Activated B cell treated with CpG ODN at 0.5 μM for 24 hours (primary cell): ENCODE measurements at regions not wholly inside any gene's neighbourhood (a gene's known extent, or its start where the extent isn't known, plus 50 kb on each side); places are given as distances from the start of the nearest gene placed in this dataset.

Experiments
- ATAC-seq: fragments of 200-7000 bp; cut with Tn5 transposase; one replicate; pipeline ENCODE4 v1.10.0; 2021; ENCODE audit warnings: low read depth, mild to moderate bottlenecking, moderate library complexity
- CTCF ChIA-PET: fragments of 350-600 bp; sonication (Branson Sonifier 250); formaldehyde crosslinking; loops from one replicate; lab custom pipeline; 2021; ENCODE audit warnings: antibody characterized with exemption; lab: Charles Lee
- POLR2A ChIA-PET: fragments of 350-600 bp; sonication (Branson Sonifier 250); formaldehyde crosslinking; loops from one replicate; lab custom pipeline; 2021; ENCODE audit warnings: antibody characterized with exemption; lab: Charles Lee
- DNase-seq: peaks from one replicate; pipeline ENCODE4 v3.0.0; 2022
- H3K27ac Mint-ChIP-seq: one replicate; pipeline ENCODE4 v1.8.0; 2020; ENCODE audit warnings: mixed read lengths
- H3K27me3 Mint-ChIP-seq: one replicate; pipeline ENCODE4 v1.8.0; 2021; ENCODE audit warnings: mixed read lengths
- H3K36me3 Mint-ChIP-seq: one replicate; pipeline ENCODE4 v1.8.0; 2021; ENCODE audit warnings: low read depth, mixed read lengths
- H3K4me1 Mint-ChIP-seq: one replicate; pipeline ENCODE4 v1.8.0; 2021; ENCODE audit warnings: mixed read lengths
- H3K4me3 Mint-ChIP-seq: one replicate; pipeline ENCODE4 v1.8.0; 2020; ENCODE audit warnings: mild to moderate bottlenecking, mixed read lengths
- H3K9me3 Mint-ChIP-seq: one replicate; pipeline ENCODE4 v1.8.0; 2020; ENCODE audit warnings: mixed read lengths
- intact Hi-C: fragments of 100-400 bp; cut with micrococcal nuclease; formaldehyde crosslinking; loops from one replicate; pipeline ENCODE4 v1.15.1; 2024
- TF ChIP-seq, protein P1 (sequence below): fragments of 200-600 bp; IDR thresholded peaks from one replicate; pipeline ENCODE4 v1.8.0; 2022; ENCODE audit warnings: antibody characterized with exemption, mild to moderate bottlenecking

DNA sequence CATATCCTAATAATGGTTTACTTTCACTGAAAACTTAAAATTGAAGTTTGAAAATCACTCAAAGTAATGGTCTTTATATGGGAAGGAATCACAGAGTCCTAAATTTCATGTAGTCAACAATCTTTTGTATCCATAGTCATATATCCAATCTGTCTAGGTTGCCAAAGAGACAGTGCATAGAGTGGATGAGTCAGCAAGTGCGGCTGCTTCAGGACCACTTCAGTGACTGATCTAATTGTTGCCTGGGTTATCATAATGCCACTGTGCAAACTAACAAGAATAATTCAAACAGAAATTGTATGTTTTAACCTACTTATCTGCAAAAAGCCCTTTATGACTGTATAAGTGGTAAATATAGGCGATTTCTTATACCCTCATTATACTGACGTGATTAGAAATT lies 211.3 kb upstream of the PRR16 start:
- ATAC-seq (no peak), DNase-seq (no peak)
- H3K4me3 Mint-ChIP-seq: no peak overlapping the region
- ChIA-PET POLR2A (no interaction called here), CTCF (no interaction called here)
- no peaks in the 10 kb centered on the region for H3K36me3 Mint-ChIP-seq
- H3K27me3 Mint-ChIP-seq: no peaks in the 10 kb centered on the region
- TF ChIP-seq, protein P1, sequence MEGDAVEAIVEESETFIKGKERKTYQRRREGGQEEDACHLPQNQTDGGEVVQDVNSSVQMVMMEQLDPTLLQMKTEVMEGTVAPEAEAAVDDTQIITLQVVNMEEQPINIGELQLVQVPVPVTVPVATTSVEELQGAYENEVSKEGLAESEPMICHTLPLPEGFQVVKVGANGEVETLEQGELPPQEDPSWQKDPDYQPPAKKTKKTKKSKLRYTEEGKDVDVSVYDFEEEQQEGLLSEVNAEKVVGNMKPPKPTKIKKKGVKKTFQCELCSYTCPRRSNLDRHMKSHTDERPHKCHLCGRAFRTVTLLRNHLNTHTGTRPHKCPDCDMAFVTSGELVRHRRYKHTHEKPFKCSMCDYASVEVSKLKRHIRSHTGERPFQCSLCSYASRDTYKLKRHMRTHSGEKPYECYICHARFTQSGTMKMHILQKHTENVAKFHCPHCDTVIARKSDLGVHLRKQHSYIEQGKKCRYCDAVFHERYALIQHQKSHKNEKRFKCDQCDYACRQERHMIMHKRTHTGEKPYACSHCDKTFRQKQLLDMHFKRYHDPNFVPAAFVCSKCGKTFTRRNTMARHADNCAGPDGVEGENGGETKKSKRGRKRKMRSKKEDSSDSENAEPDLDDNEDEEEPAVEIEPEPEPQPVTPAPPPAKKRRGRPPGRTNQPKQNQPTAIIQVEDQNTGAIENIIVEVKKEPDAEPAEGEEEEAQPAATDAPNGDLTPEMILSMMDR: no peak
- H3K27ac Mint-ChIP-seq: no peak overlapping the region
- peaks cover under 1% of the 10 kb centered on the region for H3K4me1 Mint-ChIP-seq
- intact Hi-C loops: no loop called here
- H3K9me3 Mint-ChIP-seq: no peaks in the 10 kb centered on the region

DNA sequence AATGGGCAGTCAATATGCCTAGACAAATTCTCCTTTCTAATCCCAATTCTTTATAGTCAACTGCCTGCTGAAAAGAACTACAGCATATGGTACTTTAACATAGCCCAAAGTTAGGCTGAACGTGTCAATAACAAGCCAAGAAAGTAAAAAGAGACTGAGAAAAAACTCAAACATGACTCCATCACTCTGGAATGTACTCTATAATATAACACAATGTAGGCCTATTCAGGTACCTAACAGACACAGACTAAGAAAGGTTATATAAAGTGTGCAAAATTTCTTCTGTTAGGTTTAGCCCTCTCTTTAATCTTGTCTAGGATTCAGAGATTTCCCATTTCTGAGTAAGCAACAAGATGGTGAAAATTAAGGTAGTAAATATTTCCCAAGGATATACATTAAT lies 209.7 kb upstream of the PRR16 start:
- ATAC-seq: no peak
- POLR2A ChIA-PET: no interaction called here
- no peaks in the 10 kb centered on the region for H3K36me3 Mint-ChIP-seq
- no peak overlapping the region for H3K27ac Mint-ChIP-seq
- no peaks in the 10 kb centered on the region for H3K27me3 Mint-ChIP-seq
- no peak for DNase-seq
- H3K4me3 Mint-ChIP-seq: no peak overlapping the region
- intact Hi-C loops: no loop called here
- no peaks in the 10 kb centered on the region for H3K4me1 Mint-ChIP-seq
- no peaks in the 10 kb centered on the region for H3K9me3 Mint-ChIP-seq
- CTCF ChIA-PET: no interaction called here
- TF ChIP-seq, protein P1: no peak

DNA sequence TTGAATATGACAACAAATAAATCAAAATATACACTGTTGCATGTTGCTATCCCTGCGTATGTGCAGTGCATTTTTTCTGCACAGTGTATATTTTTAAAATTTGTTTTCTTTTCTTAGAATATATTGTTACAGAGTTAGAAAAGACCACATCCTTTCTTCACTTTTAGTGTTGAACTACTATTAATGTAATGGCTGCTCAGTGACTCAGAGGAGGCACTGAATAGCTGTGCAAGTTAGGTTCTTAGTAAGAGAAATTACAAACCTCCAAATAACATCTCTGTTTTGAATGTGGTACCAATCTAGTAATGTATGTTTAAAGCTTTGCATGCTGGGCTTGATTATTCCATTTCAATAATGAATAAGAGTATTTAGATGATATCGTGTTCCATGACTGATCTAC lies 208.9 kb upstream of the PRR16 start:
- ChIA-PET CTCF (no interaction called here), POLR2A (no interaction called here)
- H3K36me3 Mint-ChIP-seq: no peaks in the 10 kb centered on the region
- TF ChIP-seq, protein P1: no peak
- H3K4me3 Mint-ChIP-seq: no peak overlapping the region
- no peak for DNase-seq
- no peaks in the 10 kb centered on the region for H3K9me3 Mint-ChIP-seq
- ATAC-seq: no peak
- H3K27me3 Mint-ChIP-seq: no peaks in the 10 kb centered on the region
- H3K4me1 Mint-ChIP-seq: no peaks in the 10 kb centered on the region
- H3K27ac Mint-ChIP-seq: no peak overlapping the region
- intact Hi-C loops: no loop called here

DNA sequence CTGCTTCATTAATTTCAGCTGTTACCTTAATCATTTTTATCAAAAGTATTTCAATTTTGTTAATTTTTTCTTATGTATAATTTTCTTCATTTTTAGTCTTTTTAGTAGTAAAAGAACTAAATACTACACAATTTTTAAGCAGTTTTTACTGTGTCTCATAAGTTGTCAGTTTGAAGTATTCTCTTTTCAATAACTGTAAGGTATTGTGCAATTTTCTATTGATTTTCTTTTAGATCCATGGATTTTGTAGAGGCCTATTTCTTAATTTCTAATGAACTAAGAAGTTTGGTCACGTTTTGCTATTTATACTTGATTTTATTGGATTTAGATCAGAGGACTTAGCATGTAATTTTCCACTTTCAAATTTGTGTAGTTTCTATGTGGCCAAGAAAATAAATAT lies 207.7 kb upstream of the PRR16 start:
- Mint-ChIP-seq H3K27me3 (no peaks in the 10 kb centered on the region), H3K4me1 (no peaks in the 10 kb centered on the region), H3K27ac (no peak overlapping the region), H3K9me3 (no peaks in the 10 kb centered on the region), H3K36me3 (no peaks in the 10 kb centered on the region), H3K4me3 (no peak overlapping the region)
- ATAC-seq (no peak), DNase-seq (no peak)
- ChIA-PET CTCF (no interaction called here), POLR2A (no interaction called here)
- intact Hi-C loops: no loop called here
- TF ChIP-seq, protein P1: no peak

DNA sequence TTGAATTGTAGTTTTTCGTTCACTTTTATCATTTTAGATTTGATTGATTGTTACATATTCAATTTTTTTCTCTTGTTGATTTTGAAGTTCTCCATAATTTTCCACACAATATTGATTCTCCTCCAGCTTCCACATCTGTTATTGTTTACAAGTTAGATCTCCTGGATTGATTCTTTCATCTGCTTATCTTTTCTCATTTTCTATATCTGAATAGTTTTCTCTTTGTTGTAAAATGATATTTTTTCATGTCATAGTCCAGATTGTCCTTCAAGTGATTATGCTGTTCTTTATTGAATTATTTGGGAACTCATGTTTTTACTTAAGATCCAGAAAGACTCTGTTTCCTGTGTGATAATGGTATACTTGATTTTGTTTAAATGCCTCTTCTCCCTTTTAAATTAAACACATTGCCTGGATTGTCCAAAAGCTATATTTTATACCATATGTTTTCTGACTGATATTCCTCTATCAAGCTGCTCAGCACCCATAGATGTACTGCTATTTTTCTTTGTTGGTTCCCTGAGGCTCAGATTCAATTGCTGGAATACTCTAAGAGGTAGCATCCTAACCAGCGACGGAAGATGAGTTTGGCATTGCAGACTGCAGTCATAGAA lies 206.6 kb upstream of the PRR16 start:
- TF ChIP-seq, protein P1: no peak
- CTCF ChIA-PET: no interaction called here
- H3K4me1 Mint-ChIP-seq: no peaks in the 10 kb centered on the region
- H3K27ac Mint-ChIP-seq: no peak overlapping the region
- no peak for ATAC-seq
- H3K27me3 Mint-ChIP-seq: no peaks in the 10 kb centered on the region
- intact Hi-C loops: no loop called here
- DNase-seq: no peak
- H3K36me3 Mint-ChIP-seq: no peaks in the 10 kb centered on the region
- H3K4me3 Mint-ChIP-seq: no peak overlapping the region
- H3K9me3 Mint-ChIP-seq: no peaks in the 10 kb centered on the region
- POLR2A ChIA-PET: no interaction called here
